NCI-H2196 treated with DMSO at 0.1 percent for 48 hours (cell line): ENCODE measurements at regions not wholly inside any gene's neighbourhood (a gene's known extent, or its start where the extent isn't known, plus 50 kb on each side); places are given as distances from the start of the nearest gene placed in this dataset.
A peak's percentile ranks its signal among the peaks of the same experiment; 100 is the strongest.
"Not testable (repeated sequence)": the region's sequence is repeated elsewhere in the genome, so short reads cannot be mapped to it uniquely, and the experiment has no call there.

Experiments used
- DNase-seq: peaks from one replicate; lab custom pipeline; 2025; ENCODE audit not compliant: unreplicated experiment; lab: John Stamatoyannopoulos, UW

- DNase-seq: no peak
Observed at GRCh38 chr14:104230946-104231345, 92.6 kb downstream of the KIF26A start.

- DNase-seq: no peak
Observed at GRCh38 chr14:104232070-104232484, 93.7 kb downstream of the KIF26A start.

- not testable (repeated sequence) for DNase-seq
Observed at GRCh38 chr14:104234007-104234786, 95.8 kb downstream of the KIF26A start.

- DNase-seq: no peak
Observed at GRCh38 chr14:104235686-104236085, 97.3 kb downstream of the KIF26A start.

- DNase-seq: no peak
Observed at GRCh38 chr14:104237651-104238423, 99.5 kb downstream of the KIF26A start.

- DNase-seq: no peak
Observed at GRCh38 chr14:104238424-104239184, 100.2 kb downstream of the KIF26A start.

GRCh38 chr14:104239185-104239775, 100.9 kb downstream of the KIF26A start:
- no peak for DNase-seq

GRCh38 chr14:104239861-104240301, 101.5 kb downstream of the KIF26A start:
- DNase-seq: no peak

- DNase-seq: peak; percentile 56
Observed at GRCh38 chr14:104240434-104241157, 102.2 kb downstream of the KIF26A start.

- DNase-seq: no peak
Observed at GRCh38 chr14:104243200-104243599, 104.8 kb downstream of the KIF26A start.

- DNase-seq: no peak
Observed at GRCh38 chr14:104244221-104245011, 106.0 kb downstream of the KIF26A start.

GRCh38 chr14:104245075-104245474, 106.7 kb downstream of the KIF26A start:
- DNase-seq: no peak

GRCh38 chr14:104245723-104246122, 107.3 kb downstream of the KIF26A start:
- DNase-seq: no peak

GRCh38 chr14:104246401-104247335, 108.3 kb downstream of the KIF26A start:
- DNase-seq: no peak

GRCh38 chr14:104247336-104248202, 109.2 kb downstream of the KIF26A start:
- DNase-seq: no peak

GRCh38 chr14:104248203-104249055, 110.0 kb downstream of the KIF26A start:
- DNase-seq: no peak

- no peak for DNase-seq
Observed at GRCh38 chr14:104249089-104249488, 110.7 kb downstream of the KIF26A start.
